ENCODE measurements at regions not wholly inside any gene's neighbourhood (a gene's known extent, or its start where the extent isn't known, plus 50 kb on each side); places are given as distances from the start of the nearest gene placed in this dataset.

DNA sequence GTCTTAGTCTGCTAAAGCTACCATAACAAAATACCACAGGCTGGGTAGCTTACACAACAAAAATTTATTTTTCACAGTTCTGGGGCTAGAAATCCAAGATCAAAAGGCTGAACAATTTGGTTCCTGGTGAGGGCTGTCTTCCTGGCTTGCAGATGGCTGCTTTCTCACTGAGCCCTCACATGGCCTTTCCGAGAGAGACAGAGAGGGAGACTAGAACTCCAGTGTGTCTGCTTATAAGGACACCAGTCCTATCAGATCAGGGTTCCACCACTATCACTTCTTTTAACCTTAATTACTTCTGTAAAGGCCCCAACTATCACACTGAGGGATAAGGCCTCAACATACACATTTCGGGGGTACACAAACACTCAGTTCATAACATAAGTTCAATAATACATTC, 527.4 kb upstream of the VSTM2A start:
- no peak overlapping the region for H3K18ac ChIP-seq (ENCODE audit: low read length)
- H3K14ac ChIP-seq (ENCODE audit: low read length), result no peak overlapping the region
- no CpG with 5 or more reads among the region's 2 CpGs for WGBS (ENCODE audit: extremely low coverage, insufficient coverage, insufficient read length)
- no peak overlapping the region for H3K9ac ChIP-seq (ENCODE audit: low read length)
- no peak overlapping the region for H3K4me2 ChIP-seq (ENCODE audit: low read length)
- H3K4me3 ChIP-seq (ENCODE audit: low read depth, low read length), result no peak overlapping the region
- no peaks in the 10 kb centered on the region for H3K79me2 ChIP-seq (ENCODE audit: control insufficient read depth, insufficient read depth, low read length, poor library complexity)
- no peak for DNase-seq
- no peaks in the 10 kb centered on the region for H3K9me3 ChIP-seq (ENCODE audit: insufficient read depth, low read depth, low read length)
- no peak overlapping the region for H4K8ac ChIP-seq (ENCODE audit: low read depth, low read length)
- no peak overlapping the region for H2AFZ ChIP-seq (ENCODE audit: insufficient read depth, low read length, poor library complexity)
- H2AK5ac ChIP-seq (ENCODE audit: low read length), result no peak overlapping the region
- no peaks in the 10 kb centered on the region for H3K27me3 ChIP-seq (ENCODE audit: insufficient read depth, low read length)
- H3K27ac ChIP-seq (ENCODE audit: low read depth, low read length), result no peak overlapping the region
- H2BK12ac ChIP-seq (ENCODE audit: low read length), result no peak overlapping the region
- H4K12ac ChIP-seq (ENCODE audit: low read depth, low read length), result no peak overlapping the region
- H2BK120ac ChIP-seq (ENCODE audit: insufficient read depth, low read length, poor library complexity), result no peak overlapping the region
- H3K79me1 ChIP-seq (ENCODE audit: low read length), result no peaks in the 10 kb centered on the region
- no peak overlapping the region for H3K23ac ChIP-seq (ENCODE audit: low read length)
- no peaks in the 10 kb centered on the region for H3K36me3 ChIP-seq (ENCODE audit: control insufficient read depth in 1 of 2, insufficient read depth in 2 of 2, low read length in 2 of 2)
- H4K91ac ChIP-seq (ENCODE audit: low read depth, low read length), result no peak overlapping the region
- no peak overlapping the region for H2BK5ac ChIP-seq (ENCODE audit: low read depth, low read length, poor library complexity)
- H3K4me1 ChIP-seq (ENCODE audit: control insufficient read depth in 1 of 2, insufficient read depth in 2 of 2, low read length in 2 of 2), result no peaks in the 10 kb centered on the region
- no peak overlapping the region for H3K4ac ChIP-seq (ENCODE audit: low read depth, low read length)

DNA sequence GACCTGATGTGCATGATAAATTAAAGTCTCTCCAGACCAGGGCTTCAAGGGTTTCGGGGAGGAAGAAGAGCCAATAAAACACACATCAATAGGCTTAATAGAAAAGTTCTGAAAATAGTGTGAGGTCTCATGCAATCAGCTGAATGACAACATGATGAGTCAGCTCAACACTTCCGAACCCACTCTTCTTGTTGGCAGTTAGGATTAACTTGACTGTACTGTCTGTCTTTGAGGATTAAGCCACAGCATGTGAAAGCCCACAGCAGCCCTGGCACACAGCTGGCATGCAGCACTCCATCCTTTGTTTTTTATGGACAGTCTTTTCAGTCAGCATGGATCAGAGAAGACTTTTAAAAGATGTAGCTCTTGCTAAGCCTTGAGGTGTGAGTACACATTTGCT, 526.9 kb upstream of the VSTM2A start:
- Histone ChIP-seq H3K79me1 (ENCODE audit: low read length) (no peaks in the 10 kb centered on the region), H3K4me1 (ENCODE audit: control insufficient read depth in 1 of 2, insufficient read depth in 2 of 2, low read length in 2 of 2) (no peaks in the 10 kb centered on the region), H3K79me2 (ENCODE audit: control insufficient read depth, insufficient read depth, low read length, poor library complexity) (no peaks in the 10 kb centered on the region), H3K27ac (ENCODE audit: low read depth, low read length) (no peak overlapping the region), H3K14ac (ENCODE audit: low read length) (no peak overlapping the region), H3K36me3 (ENCODE audit: control insufficient read depth in 1 of 2, insufficient read depth in 2 of 2, low read length in 2 of 2) (no peaks in the 10 kb centered on the region), H2AFZ (ENCODE audit: insufficient read depth, low read length, poor library complexity) (no peak overlapping the region), H2BK120ac (ENCODE audit: insufficient read depth, low read length, poor library complexity) (no peak overlapping the region), H3K27me3 (ENCODE audit: insufficient read depth, low read length) (no peaks in the 10 kb centered on the region), H3K4me3 (ENCODE audit: low read depth, low read length) (no peak overlapping the region), H2BK5ac (ENCODE audit: low read depth, low read length, poor library complexity) (no peak overlapping the region), H4K91ac (ENCODE audit: low read depth, low read length) (no peak overlapping the region), H3K18ac (ENCODE audit: low read length) (no peak overlapping the region), H3K9me3 (ENCODE audit: insufficient read depth, low read depth, low read length) (no peaks in the 10 kb centered on the region), H4K8ac (ENCODE audit: low read depth, low read length) (no peak overlapping the region), H3K9ac (ENCODE audit: low read length) (no peak overlapping the region), H3K23ac (ENCODE audit: low read length) (no peak overlapping the region), H2BK12ac (ENCODE audit: low read length) (no peak overlapping the region), H4K12ac (ENCODE audit: low read depth, low read length) (no peak overlapping the region), H2AK5ac (ENCODE audit: low read length) (no peak overlapping the region), H3K4me2 (ENCODE audit: low read length) (no peak overlapping the region), H3K4ac (ENCODE audit: low read depth, low read length) (no peak overlapping the region)
- DNase-seq, result no peak
- WGBS (ENCODE audit: extremely low coverage, insufficient coverage, insufficient read length), result no CpG with 5 or more reads among the region's 2 CpGs

DNA sequence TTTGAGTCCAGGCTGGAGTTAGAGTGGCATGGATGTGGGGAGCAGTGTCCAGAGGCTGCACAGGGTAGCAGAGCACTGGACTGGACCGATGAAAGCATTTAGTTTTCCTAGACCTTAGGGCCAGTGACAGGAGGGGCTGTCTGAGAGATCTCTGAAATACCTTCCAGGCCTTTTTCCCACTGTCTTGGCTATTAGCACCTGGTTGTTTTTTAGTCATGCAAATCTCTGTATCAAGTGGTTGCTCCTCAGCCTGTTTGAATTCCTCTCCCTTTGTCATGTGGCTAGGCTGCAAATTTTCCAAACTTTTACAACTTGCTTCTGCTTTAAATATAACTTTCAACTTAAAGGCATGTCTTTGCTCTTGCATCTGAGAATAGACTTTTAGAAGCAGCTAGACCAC, 504.3 kb upstream of the VSTM2A start:
- no peak for DNase-seq
- WGBS (ENCODE audit: extremely low coverage, insufficient coverage, insufficient read length), result no CpG with 5 or more reads among the region's 1 CpG

DNA sequence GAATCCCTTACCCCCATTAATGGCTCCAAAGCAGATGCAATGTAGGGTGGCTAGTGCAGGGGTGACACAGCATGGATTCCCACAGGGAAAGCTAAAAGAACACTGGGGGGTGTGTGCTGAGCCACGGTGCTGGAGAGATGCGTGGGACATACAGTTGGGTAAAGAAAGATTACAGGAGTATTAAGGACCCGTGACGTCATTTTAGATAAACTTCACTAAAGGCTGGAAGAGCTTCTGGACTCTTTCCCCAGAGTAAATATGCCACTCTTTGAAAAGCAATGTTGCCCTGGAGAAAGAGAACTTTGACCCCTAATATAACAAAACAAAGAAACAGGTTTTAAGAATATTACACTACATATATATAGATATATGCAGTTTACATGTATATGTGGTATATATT, 481.5 kb upstream of the VSTM2A start:
- no peak overlapping the region for H3K23ac ChIP-seq (ENCODE audit: low read length)
- WGBS (ENCODE audit: extremely low coverage, insufficient coverage, insufficient read length), result no CpG with 5 or more reads among the region's 4 CpGs
- no peaks in the 10 kb centered on the region for H3K79me1 ChIP-seq (ENCODE audit: low read length)
- no peak overlapping the region for H2BK12ac ChIP-seq (ENCODE audit: low read length)
- no peaks in the 10 kb centered on the region for H3K79me2 ChIP-seq (ENCODE audit: control insufficient read depth, insufficient read depth, low read length, poor library complexity)
- H2AK5ac ChIP-seq (ENCODE audit: low read length), result no peak overlapping the region
- no peaks in the 10 kb centered on the region for H3K36me3 ChIP-seq (ENCODE audit: control insufficient read depth in 1 of 2, insufficient read depth in 2 of 2, low read length in 2 of 2)
- H3K27me3 ChIP-seq (ENCODE audit: insufficient read depth, low read length), result no peaks in the 10 kb centered on the region
- no peak overlapping the region for H3K4me2 ChIP-seq (ENCODE audit: low read length)
- no peak overlapping the region for H3K27ac ChIP-seq (ENCODE audit: low read depth, low read length)
- H3K14ac ChIP-seq (ENCODE audit: low read length), result no peak overlapping the region
- H3K4me1 ChIP-seq (ENCODE audit: control insufficient read depth in 1 of 2, insufficient read depth in 2 of 2, low read length in 2 of 2), result no peaks in the 10 kb centered on the region
- no peak overlapping the region for H4K8ac ChIP-seq (ENCODE audit: low read depth, low read length)
- H2AFZ ChIP-seq (ENCODE audit: insufficient read depth, low read length, poor library complexity), result no peak overlapping the region
- no peak for DNase-seq
- H3K18ac ChIP-seq (ENCODE audit: low read length), result no peak overlapping the region
- no peak overlapping the region for H3K4ac ChIP-seq (ENCODE audit: low read depth, low read length)
- H2BK5ac ChIP-seq (ENCODE audit: low read depth, low read length, poor library complexity), result no peak overlapping the region
- no peaks in the 10 kb centered on the region for H3K9me3 ChIP-seq (ENCODE audit: insufficient read depth, low read depth, low read length)
- no peak overlapping the region for H2BK120ac ChIP-seq (ENCODE audit: insufficient read depth, low read length, poor library complexity)
- no peak overlapping the region for H3K4me3 ChIP-seq (ENCODE audit: low read depth, low read length)
- H4K12ac ChIP-seq (ENCODE audit: low read depth, low read length), result no peak overlapping the region
- H4K91ac ChIP-seq (ENCODE audit: low read depth, low read length), result no peak overlapping the region
- no peak overlapping the region for H3K9ac ChIP-seq (ENCODE audit: low read length)

More for the DNA sequence above, 504.3 kb upstream of the VSTM2A start:
- Histone ChIP-seq H3K27ac (ENCODE audit: low read depth, low read length) (no peak overlapping the region), H2AK5ac (ENCODE audit: low read length) (no peak overlapping the region), H2BK120ac (ENCODE audit: insufficient read depth, low read length, poor library complexity) (no peak overlapping the region), H3K79me1 (ENCODE audit: low read length) (no peaks in the 10 kb centered on the region), H3K23ac (ENCODE audit: low read length) (no peak overlapping the region), H3K9me3 (ENCODE audit: insufficient read depth, low read depth, low read length) (peaks cover 3% of the 10 kb centered on the region), H3K36me3 (ENCODE audit: control insufficient read depth in 1 of 2, insufficient read depth in 2 of 2, low read length in 2 of 2) (no peaks in the 10 kb centered on the region), H4K91ac (ENCODE audit: low read depth, low read length) (no peak overlapping the region), H3K18ac (ENCODE audit: low read length) (no peak overlapping the region), H3K14ac (ENCODE audit: low read length) (no peak overlapping the region), H2AFZ (ENCODE audit: insufficient read depth, low read length, poor library complexity) (no peak overlapping the region), H2BK5ac (ENCODE audit: low read depth, low read length, poor library complexity) (no peak overlapping the region), H4K8ac (ENCODE audit: low read depth, low read length) (no peak overlapping the region), H3K4me3 (ENCODE audit: low read depth, low read length) (no peak overlapping the region), H3K4me1 (ENCODE audit: control insufficient read depth in 1 of 2, insufficient read depth in 2 of 2, low read length in 2 of 2) (no peaks in the 10 kb centered on the region), H4K12ac (ENCODE audit: low read depth, low read length) (no peak overlapping the region), H3K9ac (ENCODE audit: low read length) (no peak overlapping the region), H3K27me3 (ENCODE audit: insufficient read depth, low read length) (no peaks in the 10 kb centered on the region), H3K79me2 (ENCODE audit: control insufficient read depth, insufficient read depth, low read length, poor library complexity) (no peaks in the 10 kb centered on the region), H3K4ac (ENCODE audit: low read depth, low read length) (no peak overlapping the region), H2BK12ac (ENCODE audit: low read length) (no peak overlapping the region), H3K4me2 (ENCODE audit: low read length) (no peak overlapping the region)

Measured in trophoblast cell (in vitro differentiated cells and primary cell).